PC-3 (cell line): ENCODE measurements at regions not wholly inside any gene's neighbourhood (a gene's known extent, or its start where the extent isn't known, plus 50 kb on each side); places are given as distances from the start of the nearest gene placed in this dataset.

Experiments
- ATAC-seq: fragments of 200-7000 bp; cut with Tn5 transposase; 2 replicates; pipeline ENCODE4 v1.9.1; 2020; ENCODE audit warnings: mild to moderate bottlenecking, moderate library complexity
- BruUV-seq: library from RNA; stranded (reverse); fragments of 400-500 nt; replicated peaks from 2 replicates; lab custom pipeline; 2021; lab: Mats Ljungman, UMichigan
- CTCF ChIA-PET: fragments of 300-600 bp; sonication (Branson Sonifier 250); formaldehyde crosslinking; loops from one replicate; lab custom pipeline; 2022; ENCODE audit warnings: antibody characterized with exemption; lab: Charles Lee
- POLR2A ChIA-PET: fragments of 300-600 bp; sonication (Branson Sonifier 250); formaldehyde crosslinking; loops from one replicate; lab custom pipeline; 2022; ENCODE audit warnings: antibody characterized with exemption; ENCODE audit not compliant: unreplicated experiment; lab: Charles Lee
- DNase-seq: peaks from one replicate; pipeline ENCODE4 v3.0.0-alpha.2; 2015
- H2AFZ ChIP-seq: fragments of 300-600 bp; sonication (generic); 2 replicates; pipeline ENCODE4 v1.6.0; 2016; ENCODE audit warnings: antibody characterized with exemption, low read length
- H3F3A ChIP-seq: fragments of 300-600 bp; sonication (generic); one replicate; pipeline ENCODE4 v1.6.0; 2017; ENCODE audit warnings: antibody characterized with exemption, low read length, control low read depth, mild to moderate bottlenecking; ENCODE audit not compliant: unreplicated experiment
- H3K27ac ChIP-seq: fragments of 300-600 bp; sonication (generic); 2 replicates; pipeline ENCODE4 v1.5.1; 2016; ENCODE audit warnings: mild to moderate bottlenecking, low read length
- H3K27me3 ChIP-seq: fragments of 300-600 bp; sonication (generic); 2 replicates; pipeline ENCODE4 v1.6.1; 2016; ENCODE audit warnings: low read length, mixed read lengths
- H3K36me3 ChIP-seq: fragments of 300-600 bp; sonication (generic); 2 replicates; pipeline ENCODE4 v1.6.1; 2016; ENCODE audit warnings: low read depth, mixed run types, low read length, mixed read lengths
- H3K4me1 ChIP-seq: fragments of 300-600 bp; sonication (generic); 2 replicates; pipeline ENCODE4 v1.5.1; 2016; ENCODE audit warnings: low read length; ENCODE audit not compliant: insufficient read depth
- H3K4me2 ChIP-seq: fragments of 300-600 bp; sonication (generic); 2 replicates; pipeline ENCODE4 v1.6.0; 2016; ENCODE audit warnings: low read length
- H3K4me3 ChIP-seq: fragments of 300-600 bp; sonication (generic); 2 replicates; pipeline ENCODE4 v1.5.1; 2016; ENCODE audit warnings: mild to moderate bottlenecking, low read length, mixed read lengths
- H3K79me2 ChIP-seq: fragments of 300-600 bp; sonication (generic); 2 replicates; pipeline ENCODE4 v1.6.1; 2017; ENCODE audit warnings: low read length, mixed read lengths
- H3K9ac ChIP-seq: fragments of 300-600 bp; sonication (generic); 2 replicates; pipeline ENCODE4 v1.6.0; 2016; ENCODE audit warnings: mild to moderate bottlenecking, low read length
- H3K9me2 ChIP-seq: fragments of 300-600 bp; sonication (generic); replicated peaks from 2 replicates; pipeline ENCODE4 v1.6.1; 2016; ENCODE audit warnings: mixed run types, low read length, mixed read lengths
- H3K9me3 ChIP-seq: fragments of 300-600 bp; sonication (generic); 2 replicates; pipeline ENCODE4 v1.6.1; 2016; ENCODE audit warnings: low read length, mixed read lengths
- H4K20me1 ChIP-seq: fragments of 300-600 bp; sonication (generic); 2 replicates; pipeline ENCODE4 v1.6.1; 2016; ENCODE audit warnings: low read length, mixed read lengths
- EZH2 ChIP-seq: fragments of 300-600 bp; sonication (generic); IDR thresholded peaks from one replicate; pipeline ENCODE4 v1.6.1; 2017; ENCODE audit warnings: antibody characterized with exemption, mild to moderate bottlenecking, low read length; ENCODE audit not compliant: unreplicated experiment
- EZH2phosphoT487 ChIP-seq: fragments of 300-600 bp; sonication (generic); IDR thresholded peaks from 2 replicates; pipeline ENCODE4 v1.6.1; 2018; ENCODE audit warnings: mild to moderate bottlenecking, antibody characterized with exemption, low read length, borderline replicate concordance
- intact Hi-C: fragments of 100-400 bp; cut with micrococcal nuclease; formaldehyde crosslinking; loops from 2 replicates; pipeline ENCODE4 v1.9.0; 2023
- TF ChIP-seq, protein P1 (sequence below): fragments of 300-600 bp; sonication (generic); conservative IDR thresholded peaks from 2 replicates; pipeline ENCODE4 v1.5.1; 2017; ENCODE audit warnings: antibody characterized with exemption, low read depth, mild to moderate bottlenecking, low read length

DNA sequence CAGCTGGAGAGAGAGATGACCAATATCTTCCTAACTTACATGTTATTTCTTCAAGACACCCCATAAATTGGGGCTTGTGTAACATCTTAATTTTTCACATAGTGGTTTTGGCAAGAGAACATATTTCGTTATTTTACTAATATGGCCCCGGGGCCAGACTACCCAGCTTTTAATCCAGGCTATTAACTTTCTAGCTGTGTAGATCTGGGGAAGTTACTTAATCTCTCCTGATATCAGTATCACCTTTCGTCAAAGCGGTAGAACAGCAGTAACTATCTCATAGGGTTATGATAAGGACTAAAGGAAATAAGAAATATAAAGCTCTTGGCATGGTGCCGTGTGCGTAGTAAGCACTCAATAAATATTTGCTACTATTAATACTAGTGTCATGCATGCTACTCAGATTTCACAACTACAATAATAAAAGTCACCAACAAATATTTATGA lies 71.6 kb upstream of the LYZL1 start:
- H3K79me2 ChIP-seq, result no peaks in the 10 kb centered on the region
- H3F3A ChIP-seq, result no peaks in the 10 kb centered on the region
- intact Hi-C loops, result no loop called here
- H3K9me2 ChIP-seq, result no peaks in the 10 kb centered on the region
- no peak overlapping the region for H2AFZ ChIP-seq
- no peak overlapping the region for H3K27ac ChIP-seq
- BruUV-seq, result no TSS peak
- no peak overlapping the region for H3K9ac ChIP-seq
- ATAC-seq, result no peak
- no peak for DNase-seq
- ChIA-PET POLR2A (no interaction called here), CTCF (no interaction called here)
- H3K4me2 ChIP-seq, result no peak overlapping the region
- H3K4me1 ChIP-seq, result no peaks in the 10 kb centered on the region
- TF ChIP-seq EZH2phosphoT487, result no peak
- no peak for TF ChIP-seq EZH2
- TF ChIP-seq, protein P1, sequence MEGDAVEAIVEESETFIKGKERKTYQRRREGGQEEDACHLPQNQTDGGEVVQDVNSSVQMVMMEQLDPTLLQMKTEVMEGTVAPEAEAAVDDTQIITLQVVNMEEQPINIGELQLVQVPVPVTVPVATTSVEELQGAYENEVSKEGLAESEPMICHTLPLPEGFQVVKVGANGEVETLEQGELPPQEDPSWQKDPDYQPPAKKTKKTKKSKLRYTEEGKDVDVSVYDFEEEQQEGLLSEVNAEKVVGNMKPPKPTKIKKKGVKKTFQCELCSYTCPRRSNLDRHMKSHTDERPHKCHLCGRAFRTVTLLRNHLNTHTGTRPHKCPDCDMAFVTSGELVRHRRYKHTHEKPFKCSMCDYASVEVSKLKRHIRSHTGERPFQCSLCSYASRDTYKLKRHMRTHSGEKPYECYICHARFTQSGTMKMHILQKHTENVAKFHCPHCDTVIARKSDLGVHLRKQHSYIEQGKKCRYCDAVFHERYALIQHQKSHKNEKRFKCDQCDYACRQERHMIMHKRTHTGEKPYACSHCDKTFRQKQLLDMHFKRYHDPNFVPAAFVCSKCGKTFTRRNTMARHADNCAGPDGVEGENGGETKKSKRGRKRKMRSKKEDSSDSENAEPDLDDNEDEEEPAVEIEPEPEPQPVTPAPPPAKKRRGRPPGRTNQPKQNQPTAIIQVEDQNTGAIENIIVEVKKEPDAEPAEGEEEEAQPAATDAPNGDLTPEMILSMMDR, result no peak
- no peaks in the 10 kb centered on the region for H3K27me3 ChIP-seq
- no peak overlapping the region for H3K4me3 ChIP-seq
- H3K36me3 ChIP-seq, result no peaks in the 10 kb centered on the region
- no peaks in the 10 kb centered on the region for H4K20me1 ChIP-seq
- no peaks in the 10 kb centered on the region for H3K9me3 ChIP-seq

DNA sequence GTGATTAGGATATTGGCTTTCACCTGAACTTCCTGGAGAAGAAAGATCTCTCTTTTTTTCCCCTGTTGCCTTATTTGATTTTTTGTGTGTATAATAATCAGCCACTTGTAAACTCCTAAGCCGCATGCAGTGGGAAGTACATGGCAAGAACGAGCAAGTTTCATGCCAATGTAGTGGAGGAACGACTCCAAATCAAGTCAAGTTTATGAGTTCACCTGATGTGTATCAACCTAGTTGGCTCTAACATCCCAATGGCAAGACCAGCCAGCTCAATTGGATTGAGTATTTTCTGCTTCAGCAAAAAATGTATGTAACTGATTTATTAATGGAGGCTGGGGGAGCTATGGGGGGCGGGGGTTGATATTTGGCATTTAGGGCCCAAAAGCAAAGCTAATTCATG lies 65.5 kb upstream of the LYZL1 start:
- H3K9ac ChIP-seq, result no peak overlapping the region
- H3K4me2 ChIP-seq, result no peak overlapping the region
- H2AFZ ChIP-seq, result no peak overlapping the region
- no peaks in the 10 kb centered on the region for H3K36me3 ChIP-seq
- H3K79me2 ChIP-seq, result no peaks in the 10 kb centered on the region
- H3K4me1 ChIP-seq, result no peaks in the 10 kb centered on the region
- DNase-seq (no peak), ATAC-seq (no peak)
- H3K27ac ChIP-seq, result no peak overlapping the region
- H3K27me3 ChIP-seq, result peaks cover 23% of the 10 kb centered on the region
- H4K20me1 ChIP-seq, result no peaks in the 10 kb centered on the region
- H3F3A ChIP-seq, result no peaks in the 10 kb centered on the region
- intact Hi-C loops, result no loop called here
- no peak overlapping the region for H3K4me3 ChIP-seq
- CTCF ChIA-PET, result no interaction called here
- no peak for TF ChIP-seq EZH2
- TF ChIP-seq, protein P1, result no peak
- POLR2A ChIA-PET, result interaction anchor here (0.6 kb wide), 1 partner anchor 23 kb away, joined by 3 read pairs; no protein-coding TSS in a partner anchor
- no peaks in the 10 kb centered on the region for H3K9me3 ChIP-seq
- H3K9me2 ChIP-seq, result no peaks in the 10 kb centered on the region
- BruUV-seq, result no TSS peak

DNA sequence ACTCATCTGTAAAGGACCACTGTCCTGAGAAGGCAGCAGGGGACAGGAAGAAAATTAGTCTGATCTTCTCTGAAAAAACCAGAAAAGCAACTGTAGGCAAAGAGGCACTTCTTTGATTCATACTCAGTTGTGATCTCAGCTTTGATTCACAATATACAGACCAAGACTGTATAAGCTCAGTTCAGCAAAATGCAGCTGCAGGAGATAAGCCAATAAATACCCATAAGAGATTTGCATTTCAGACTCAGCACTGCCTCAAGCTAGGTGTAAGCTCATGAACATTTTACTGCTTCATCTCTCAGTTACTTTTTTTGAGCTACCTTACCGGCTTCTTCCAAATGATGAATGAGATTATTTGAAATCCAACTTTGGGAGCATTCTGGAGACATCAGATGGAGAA lies 64.2 kb upstream of the LYZL1 start:
- H3K4me1 ChIP-seq, result no peaks in the 10 kb centered on the region
- H3K27ac ChIP-seq, result no peak overlapping the region
- no peaks in the 10 kb centered on the region for H3K36me3 ChIP-seq
- ChIA-PET CTCF (no interaction called here), POLR2A (no interaction called here)
- H4K20me1 ChIP-seq, result no peaks in the 10 kb centered on the region
- no peak overlapping the region for H2AFZ ChIP-seq
- H3K4me2 ChIP-seq, result no peak overlapping the region
- ATAC-seq (no peak), DNase-seq (no peak)
- no peaks in the 10 kb centered on the region for H3F3A ChIP-seq
- no peaks in the 10 kb centered on the region for H3K9me2 ChIP-seq
- H3K79me2 ChIP-seq, result no peaks in the 10 kb centered on the region
- no peak overlapping the region for H3K9ac ChIP-seq
- no peaks in the 10 kb centered on the region for H3K9me3 ChIP-seq
- TF ChIP-seq EZH2, result no peak
- TF ChIP-seq, protein P1, result no peak
- no peak for TF ChIP-seq EZH2phosphoT487
- BruUV-seq, result no TSS peak
- H3K4me3 ChIP-seq, result no peak overlapping the region
- H3K27me3 ChIP-seq, result peaks cover 23% of the 10 kb centered on the region
- intact Hi-C loops, result no loop called here
